ENCODE measurements at regions not wholly inside any gene's neighbourhood (a gene's known extent, or its start where the extent isn't known, plus 50 kb on each side); places are given as distances from the start of the nearest gene placed in this dataset.

- H3K9me2 ChIP-seq: no peaks in the 10 kb centered on the region
- 17% methylated on average over 28 of the region's 28 CpGs for WGBS (ENCODE audit: low lambda C conversion rate)
Observed at GRCh38 chr1:157278383-157279137, 140.4 kb upstream of the ETV3 start.

GRCh38 chr1:157277913-157278312, 139.7 kb upstream of the ETV3 start:
- H2AFZ ChIP-seq (ENCODE audit: low read depth): no peak overlapping the region
- H3K27me3 ChIP-seq (ENCODE audit: insufficient read depth): peaks cover 26% of the 10 kb centered on the region; the same call in 1 of the 2 replicates
- H3K9me3 ChIP-seq: no peaks in the 10 kb centered on the region
- 4% methylated on average over 3 of the region's 3 CpGs for WGBS (ENCODE audit: low lambda C conversion rate)
- no peaks in the 10 kb centered on the region for H3K9me2 ChIP-seq
- H3K9ac ChIP-seq: no peak overlapping the region
- no peaks in the 10 kb centered on the region for H3F3A ChIP-seq (replicated peaks; ENCODE audit: insufficient read depth)
- H3K27ac ChIP-seq (ENCODE audit: low read depth in 2 of 2, low read length in 1 of 2): no peak overlapping the region
- TF ChIP-seq TCF12 (IDR thresholded peaks at IDR 0.05): no peak
- no peak for TF ChIP-seq POLR2AphosphoS5 (IDR thresholded peaks at IDR 0.05; ENCODE audit: low read depth, low read length)
- no peak for TF ChIP-seq EZH2phosphoT487 (IDR thresholded peaks at IDR 0.05; ENCODE audit: borderline replicate concordance, low read depth)
- ChIA-PET POLR2A (no interaction called here), CTCF (no interaction called here)
- H3K36me3 ChIP-seq (replicated peaks in 1 of 2; ENCODE audit: control insufficient read depth in 1 of 2, insufficient read depth in 2 of 2, low read length in 1 of 2): no peaks in the 10 kb centered on the region
- no peaks in the 10 kb centered on the region for H4K20me1 ChIP-seq (ENCODE audit: insufficient read depth)
- no peaks in the 10 kb centered on the region for H3K4me1 ChIP-seq (ENCODE audit: control insufficient read depth in 1 of 2, insufficient read depth in 2 of 2, low read depth in 1 of 2, low read length in 1 of 2)
- no peaks in the 10 kb centered on the region for H3K79me2 ChIP-seq (ENCODE audit: insufficient read depth)
- DNase-seq: no peak
- H3K4me3 ChIP-seq (ENCODE audit: low read depth in 2 of 2, low read length in 1 of 2): no peak overlapping the region
- H3K4me2 ChIP-seq: no peak overlapping the region

More at GRCh38 chr1:157278383-157279137, 140.4 kb upstream of the ETV3 start:
- no peaks in the 10 kb centered on the region for H3F3A ChIP-seq (replicated peaks; ENCODE audit: insufficient read depth)
- TF ChIP-seq ELF1 (IDR thresholded peaks at IDR 0.05) (no peak), RXRA (IDR thresholded peaks at IDR 0.05; ENCODE audit: borderline replicate concordance, low read depth) (no peak), IRF3 (IDR thresholded peaks at IDR 0.05; ENCODE audit: low read depth, low read length) (no peak), CTCF (IDR thresholded peaks at IDR 0.05) (no peak), YY1 (IDR thresholded peaks at IDR 0.05; ENCODE audit: low read depth) (no peak), POLR2AphosphoS5 (IDR thresholded peaks at IDR 0.05; ENCODE audit: low read depth, low read length) (no peak), RFX5 (IDR thresholded peaks at IDR 0.05; ENCODE audit: low read length) (no peak)
- no peak overlapping the region for H3K4me3 ChIP-seq (ENCODE audit: low read depth in 2 of 2, low read length in 1 of 2)
- no peaks in the 10 kb centered on the region for H3K9me3 ChIP-seq
- H3K4me1 ChIP-seq (ENCODE audit: control insufficient read depth in 1 of 2, insufficient read depth in 2 of 2, low read depth in 1 of 2, low read length in 1 of 2): no peaks in the 10 kb centered on the region
- H3K79me2 ChIP-seq (ENCODE audit: insufficient read depth): no peaks in the 10 kb centered on the region
- DNase-seq: peak; percentile 7
- H4K20me1 ChIP-seq (ENCODE audit: insufficient read depth): no peaks in the 10 kb centered on the region
- no peak overlapping the region for H3K27ac ChIP-seq (ENCODE audit: low read depth in 2 of 2, low read length in 1 of 2)
- no peak overlapping the region for H3K4me2 ChIP-seq
- CTCF ChIA-PET: no interaction called here
- POLR2A ChIA-PET: no interaction called here
- H3K27me3 ChIP-seq (ENCODE audit: insufficient read depth): peaks cover 26% of the 10 kb centered on the region; the same call in 1 of the 2 replicates
- H2AFZ ChIP-seq (ENCODE audit: low read depth): no peak overlapping the region
- H3K9ac ChIP-seq: no peak overlapping the region
- no peaks in the 10 kb centered on the region for H3K36me3 ChIP-seq (replicated peaks in 1 of 2; ENCODE audit: control insufficient read depth in 1 of 2, insufficient read depth in 2 of 2, low read length in 1 of 2)

Data from SK-N-SH (cell line).